ENCODE measurements at regions not wholly inside any gene's neighbourhood (a gene's known extent, or its start where the extent isn't known, plus 50 kb on each side); places are given as distances from the start of the nearest gene placed in this dataset.
"Not testable (repeated sequence)": the region's sequence is repeated elsewhere in the genome, so short reads cannot be mapped to it uniquely, and the experiment has no call there.

DNA sequence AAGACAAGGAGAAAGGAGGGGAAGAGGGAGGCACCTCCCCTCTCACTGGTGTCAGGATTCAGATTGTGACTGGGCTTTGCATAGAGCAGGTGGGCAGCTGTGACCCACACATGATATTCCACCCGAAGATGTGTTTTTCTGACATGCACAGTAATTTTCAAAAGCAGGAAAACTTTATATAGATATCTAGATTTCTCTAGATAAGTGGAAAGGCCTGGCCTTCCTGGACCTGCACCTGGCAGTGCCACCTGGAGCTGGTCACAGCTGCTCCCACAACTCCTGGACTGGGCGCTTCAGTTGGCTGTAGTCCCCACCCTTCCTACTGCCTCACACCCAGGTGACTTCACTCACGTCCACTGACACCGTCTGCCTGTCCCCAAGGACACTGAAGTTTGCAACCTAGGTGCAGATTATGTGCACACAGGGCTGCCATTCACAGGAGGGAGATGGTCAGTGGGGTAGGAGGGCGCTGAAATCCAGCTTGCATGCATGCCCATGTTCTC, 70.4 kb upstream of the PLGLB2 start:
- H3K27me3 ChIP-seq; in situ Hi-C loops (cut with MboI; ENCODE audit: low pct_ligation_motif_present in 1 of 4, low pct_unique_long_range_greater_than_20kb in 1 of 4, low sequenced_read_pairs in 3 of 4); H3K36me3 ChIP-seq; H3K27ac ChIP-seq; H3K4me3 ChIP-seq; DNase-seq; H3K9me3 ChIP-seq; H3K4me1 ChIP-seq; intact Hi-C loops (cut with DNase I; ENCODE audit: low total_unique reads): not testable (repeated sequence)
- WGBS, 2 donors (ENCODE audit: low coverage in 1 of 2), result 78% methylated on average over 1 of the region's 5 CpGs; no CpG with 5 or more reads in 1 of the 2 donors

DNA sequence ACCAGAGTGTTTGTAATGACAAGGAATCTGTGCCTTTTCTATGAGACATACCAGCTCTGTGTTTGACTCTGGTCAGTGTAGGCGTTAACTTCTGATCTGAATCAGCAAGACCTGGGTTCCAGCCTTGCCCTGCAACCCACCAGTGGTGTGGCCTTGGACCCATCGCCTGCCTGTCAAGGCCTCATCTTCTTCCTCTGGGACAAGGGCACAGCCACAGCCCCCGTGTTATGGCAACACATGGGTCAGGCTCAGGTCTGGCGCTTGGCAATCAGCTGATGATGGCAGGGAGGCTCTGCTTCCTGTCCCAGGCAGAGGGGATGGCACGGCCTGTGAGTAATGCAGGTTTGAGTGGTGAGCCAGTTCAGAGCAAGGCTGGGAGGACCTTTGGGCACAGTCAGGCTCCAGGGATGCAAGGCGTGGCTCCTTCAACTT, 69.1 kb upstream of the PLGLB2 start:
- WGBS, 2 donors (ENCODE audit: low coverage in 1 of 2), result 100% methylated on average over 1 of the region's 6 CpGs; no CpG with 5 or more reads in 1 of the 2 donors
- H3K4me3 ChIP-seq; H3K27ac ChIP-seq; in situ Hi-C loops (cut with MboI; ENCODE audit: low pct_ligation_motif_present in 1 of 4, low pct_unique_long_range_greater_than_20kb in 1 of 4, low sequenced_read_pairs in 3 of 4); DNase-seq; H3K27me3 ChIP-seq; H3K4me1 ChIP-seq; intact Hi-C loops (cut with DNase I; ENCODE audit: low total_unique reads); H3K36me3 ChIP-seq; H3K9me3 ChIP-seq: not testable (repeated sequence)

DNA sequence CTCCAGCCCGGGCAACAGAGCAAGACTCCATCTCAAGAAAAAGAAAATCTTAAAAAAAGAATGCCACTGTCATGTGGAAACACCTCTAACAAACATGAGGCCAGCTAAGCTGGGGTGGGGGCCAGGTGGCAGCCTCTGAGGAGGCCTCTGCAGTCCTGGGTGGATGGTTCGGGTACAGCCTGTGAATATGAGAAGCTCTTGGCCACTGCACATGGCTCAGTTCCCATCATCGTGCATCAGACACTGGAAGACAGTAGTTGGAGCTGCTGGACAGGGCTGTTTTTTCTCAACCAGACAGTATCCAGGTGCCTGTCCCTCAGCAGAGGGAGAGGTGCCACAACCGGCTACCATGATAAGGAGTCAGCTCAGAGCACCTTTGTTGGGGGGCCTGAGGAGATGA, 67.9 kb upstream of the PLGLB2 start:
- H3K9me3 ChIP-seq; H3K4me3 ChIP-seq; H3K4me1 ChIP-seq; H3K36me3 ChIP-seq; H3K27ac ChIP-seq; H3K27me3 ChIP-seq; intact Hi-C loops (cut with DNase I; ENCODE audit: low total_unique reads); DNase-seq; in situ Hi-C loops (cut with MboI; ENCODE audit: low pct_ligation_motif_present in 1 of 4, low pct_unique_long_range_greater_than_20kb in 1 of 4, low sequenced_read_pairs in 3 of 4): not testable (repeated sequence)
- no CpG with 5 or more reads among the region's 4 CpGs for WGBS, 2 donors (ENCODE audit: low coverage in 1 of 2)

DNA sequence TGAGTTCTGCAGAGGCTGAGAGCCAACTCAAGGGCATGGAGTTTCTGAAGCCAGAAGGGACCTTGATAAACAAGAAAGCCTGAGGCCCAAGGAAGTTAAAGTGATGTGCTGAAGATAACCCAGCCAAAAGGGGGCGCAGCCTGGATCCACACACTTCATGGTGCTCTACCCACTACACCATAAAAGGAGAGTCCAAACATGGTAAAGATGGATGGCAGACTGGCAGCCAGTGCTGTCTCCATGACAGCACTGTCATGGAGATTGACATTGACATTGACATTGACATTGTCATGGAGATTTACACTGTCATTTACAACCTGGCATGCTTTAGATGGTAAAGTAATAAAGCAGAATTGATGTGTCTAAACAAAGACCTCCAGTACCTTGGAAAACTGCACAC, 67.2 kb upstream of the PLGLB2 start:
- H3K4me3 ChIP-seq; H3K27me3 ChIP-seq; H3K27ac ChIP-seq; H3K4me1 ChIP-seq; intact Hi-C loops (cut with DNase I; ENCODE audit: low total_unique reads); H3K36me3 ChIP-seq; DNase-seq; in situ Hi-C loops (cut with MboI; ENCODE audit: low pct_ligation_motif_present in 1 of 4, low pct_unique_long_range_greater_than_20kb in 1 of 4, low sequenced_read_pairs in 3 of 4); H3K9me3 ChIP-seq: not testable (repeated sequence)
- WGBS, 2 donors (ENCODE audit: low coverage in 1 of 2), result 91% methylated on average over 1 of the region's 1 CpG; no CpG with 5 or more reads in 1 of the 2 donors

DNA sequence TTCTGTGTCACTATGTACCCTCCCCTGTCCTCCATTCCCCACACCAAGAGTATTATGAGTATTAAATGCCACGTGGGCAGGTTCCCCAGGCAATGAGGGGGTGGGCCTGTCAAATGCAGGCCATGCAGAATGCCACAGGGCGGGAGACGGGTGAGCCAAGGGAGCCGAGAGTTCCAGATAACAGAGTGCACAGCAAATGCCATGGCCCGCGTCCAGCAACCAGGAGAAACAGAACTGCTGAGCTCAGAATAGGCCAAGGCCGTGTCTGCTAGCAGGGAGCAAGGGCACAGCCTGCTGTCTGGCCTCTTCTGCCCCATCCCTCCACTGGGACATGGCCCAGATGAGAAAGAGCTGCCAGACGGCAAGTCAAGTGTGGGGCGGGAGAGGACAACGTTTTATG, 64.4 kb upstream of the PLGLB2 start:
- in situ Hi-C loops (cut with MboI; ENCODE audit: low pct_ligation_motif_present in 1 of 4, low pct_unique_long_range_greater_than_20kb in 1 of 4, low sequenced_read_pairs in 3 of 4), result not testable (repeated sequence)
- DNase-seq, result peak; percentile 21

DNA sequence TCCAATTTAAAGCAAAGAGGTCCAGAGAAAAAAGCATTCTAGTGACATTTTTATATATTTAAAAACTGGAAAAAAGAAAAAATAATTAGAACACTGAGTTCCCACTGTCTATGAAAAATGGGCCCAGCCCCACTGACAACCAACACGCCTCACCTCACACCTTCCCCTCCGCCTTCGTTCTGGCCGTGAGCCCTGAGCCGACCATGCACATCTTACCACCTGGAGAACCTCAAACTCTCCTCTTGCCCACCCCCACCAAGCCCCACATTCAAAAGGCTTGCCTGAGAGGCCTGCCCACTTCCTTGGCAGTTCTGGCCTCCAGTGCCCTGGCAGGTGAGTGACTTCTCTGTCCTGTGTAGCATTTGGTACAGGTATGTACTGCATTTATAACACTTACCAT, 63.9 kb upstream of the PLGLB2 start:
- not testable (repeated sequence) for DNase-seq

More for the DNA sequence above, 64.4 kb upstream of the PLGLB2 start:
- H3K4me3 ChIP-seq; intact Hi-C loops (cut with DNase I; ENCODE audit: low total_unique reads); H3K27me3 ChIP-seq; H3K27ac ChIP-seq; H3K9me3 ChIP-seq; H3K36me3 ChIP-seq; H3K4me1 ChIP-seq: not testable (repeated sequence)
- 86% methylated on average over 4 of the region's 10 CpGs; no CpG with 5 or more reads in 1 of the 2 donors for WGBS, 2 donors (ENCODE audit: low coverage in 1 of 2)

DNA sequence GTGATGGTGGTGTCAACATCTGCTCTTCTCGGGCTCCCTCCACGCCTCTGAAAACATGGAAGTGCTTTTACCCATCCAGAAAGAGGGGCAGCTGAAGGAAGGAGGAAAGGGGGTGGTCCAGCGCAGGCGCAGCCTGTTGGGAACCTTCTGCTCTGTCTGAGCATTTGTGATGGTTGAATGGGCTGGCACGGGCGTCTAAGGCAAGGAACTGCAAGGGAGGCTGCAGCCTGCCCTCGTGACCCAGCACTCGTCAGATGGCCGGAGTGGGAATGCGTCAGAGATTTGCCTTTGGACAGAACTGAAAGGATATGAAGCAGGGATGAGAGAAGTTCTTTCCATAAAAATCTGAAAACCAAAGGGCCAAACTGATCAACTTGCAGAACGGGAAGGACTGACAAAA, 62.3 kb upstream of the PLGLB2 start:
- in situ Hi-C loops (cut with MboI; ENCODE audit: low pct_ligation_motif_present in 1 of 4, low pct_unique_long_range_greater_than_20kb in 1 of 4, low sequenced_read_pairs in 3 of 4); H3K27ac ChIP-seq; H3K4me1 ChIP-seq; H3K9me3 ChIP-seq; DNase-seq; intact Hi-C loops (cut with DNase I; ENCODE audit: low total_unique reads); H3K27me3 ChIP-seq; H3K36me3 ChIP-seq; H3K4me3 ChIP-seq: not testable (repeated sequence)
- WGBS, 2 donors (ENCODE audit: low coverage in 1 of 2), result 100% methylated on average over 2 to 4 of the region's 11 CpGs

More for the DNA sequence above, 63.9 kb upstream of the PLGLB2 start:
- H3K4me1 ChIP-seq; H3K27ac ChIP-seq; H3K4me3 ChIP-seq; in situ Hi-C loops (cut with MboI; ENCODE audit: low pct_ligation_motif_present in 1 of 4, low pct_unique_long_range_greater_than_20kb in 1 of 4, low sequenced_read_pairs in 3 of 4); H3K27me3 ChIP-seq; intact Hi-C loops (cut with DNase I; ENCODE audit: low total_unique reads); H3K36me3 ChIP-seq; H3K9me3 ChIP-seq: not testable (repeated sequence)
- 94% methylated on average over 5 of the region's 5 CpGs; no CpG with 5 or more reads in 1 of the 2 donors for WGBS, 2 donors (ENCODE audit: low coverage in 1 of 2)

DNA sequence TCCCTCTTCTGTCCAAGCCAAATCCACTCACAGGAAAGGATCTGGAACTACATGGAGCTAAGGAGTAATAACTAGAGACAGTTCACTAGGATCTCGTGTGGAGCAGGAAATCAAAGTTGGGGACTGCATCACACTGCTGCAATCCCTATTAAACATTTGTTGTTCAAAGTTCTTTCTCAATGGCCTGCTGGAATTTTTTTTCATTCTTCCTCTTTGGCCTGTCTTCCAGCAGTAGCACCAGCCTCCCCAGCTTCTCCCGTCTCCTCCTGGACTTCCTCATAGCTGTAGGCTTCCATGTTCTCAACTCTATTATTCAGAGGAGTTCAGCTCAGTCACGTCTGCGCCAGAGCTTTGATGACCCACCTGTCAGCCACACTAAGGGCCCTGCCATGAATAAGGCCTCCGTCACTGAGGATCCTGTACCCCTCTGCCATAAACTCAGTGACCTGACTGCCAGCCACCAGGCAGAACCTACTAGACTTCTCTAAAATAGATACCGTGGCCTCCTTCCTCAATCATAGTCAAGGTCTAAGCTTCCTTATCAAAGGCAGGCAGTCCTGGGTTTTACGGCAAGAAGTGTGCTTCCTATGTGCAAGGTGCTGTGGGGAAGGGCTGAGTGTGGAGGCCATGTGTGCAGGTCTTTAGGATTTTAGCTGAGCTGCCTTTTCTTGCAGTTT, 60.9 kb upstream of the PLGLB2 start:
- no CpG with 5 or more reads among the region's 7 CpGs for WGBS, 2 donors (ENCODE audit: low coverage in 1 of 2)
- H3K36me3 ChIP-seq; H3K9me3 ChIP-seq; in situ Hi-C loops (cut with MboI; ENCODE audit: low pct_ligation_motif_present in 1 of 4, low pct_unique_long_range_greater_than_20kb in 1 of 4, low sequenced_read_pairs in 3 of 4); DNase-seq; H3K27me3 ChIP-seq; intact Hi-C loops (cut with DNase I; ENCODE audit: low total_unique reads); H3K4me1 ChIP-seq; H3K4me3 ChIP-seq; H3K27ac ChIP-seq: not testable (repeated sequence)

DNA sequence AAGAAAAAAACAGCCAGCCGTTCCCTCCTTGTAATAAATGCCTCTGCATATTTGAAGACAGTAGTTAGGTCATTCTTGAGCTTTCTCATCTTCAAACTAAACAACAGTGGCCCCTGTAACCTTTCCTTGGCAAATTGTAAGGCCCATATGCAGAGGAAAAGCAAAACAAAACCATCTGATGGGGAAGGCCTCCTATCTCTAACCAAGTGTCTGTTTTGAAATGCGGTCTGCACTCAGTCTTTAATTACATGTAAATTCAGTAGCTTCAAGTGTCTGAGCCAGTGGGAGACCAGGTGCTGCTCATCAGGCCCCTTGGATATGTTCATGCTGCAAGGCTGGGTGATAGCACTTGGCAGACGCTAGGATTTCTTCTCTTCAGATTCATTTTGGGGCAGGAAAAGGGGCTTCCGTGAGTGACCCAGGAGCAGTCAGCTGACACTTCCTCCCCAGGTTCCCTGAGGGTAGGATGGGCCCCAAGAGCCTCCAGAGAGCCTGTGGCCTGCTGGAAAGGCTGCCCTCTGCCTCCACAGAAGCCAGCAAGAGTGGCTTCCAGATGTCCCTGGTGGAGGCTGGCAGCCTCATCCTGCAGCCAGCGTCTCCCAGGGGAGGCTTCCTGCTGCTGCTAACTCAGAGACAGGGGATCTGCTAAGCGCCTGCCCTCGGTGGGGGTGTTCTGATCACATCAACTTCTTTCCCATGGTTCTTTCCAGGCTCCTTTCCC, 60.2 kb upstream of the PLGLB2 start:
- DNase-seq, result not testable (repeated sequence)

DNA sequence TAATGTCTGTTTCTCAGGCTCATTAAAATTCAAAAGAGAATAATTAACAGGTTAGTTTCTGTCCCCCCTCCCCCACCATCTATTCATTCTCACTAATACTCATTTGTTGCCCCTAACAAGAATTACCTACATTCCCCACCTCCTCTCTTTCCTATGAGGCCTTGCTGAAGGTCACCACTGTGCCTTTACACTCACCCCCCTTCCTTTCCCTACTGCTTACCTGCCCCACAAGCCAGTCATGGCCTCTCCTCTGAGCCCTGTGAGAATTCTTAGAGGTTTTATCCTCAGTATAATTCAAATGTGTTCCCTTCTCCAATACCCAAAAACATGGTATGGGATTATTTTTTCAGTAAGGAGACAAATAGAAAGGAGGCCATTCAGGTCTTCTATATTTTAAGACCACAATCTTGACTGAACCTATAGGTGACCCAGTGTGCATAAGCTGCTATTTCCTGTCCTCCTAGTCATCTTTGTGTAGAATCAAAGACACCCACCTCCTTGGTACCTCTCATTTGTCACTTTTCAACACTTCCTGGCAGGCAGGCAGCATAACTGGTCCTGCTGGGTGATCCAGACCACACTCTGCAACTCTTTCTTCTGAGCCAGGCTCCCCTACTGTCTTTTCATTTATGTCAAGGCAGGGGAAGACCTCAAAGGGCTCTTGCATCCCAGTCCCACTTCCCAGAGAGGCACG, 55.8 kb upstream of the PLGLB2 start:
- in situ Hi-C loops (cut with MboI; ENCODE audit: low pct_ligation_motif_present in 1 of 4, low pct_unique_long_range_greater_than_20kb in 1 of 4, low sequenced_read_pairs in 3 of 4); intact Hi-C loops (cut with DNase I; ENCODE audit: low total_unique reads); H3K36me3 ChIP-seq; H3K27ac ChIP-seq; H3K4me1 ChIP-seq; H3K4me3 ChIP-seq; DNase-seq; H3K27me3 ChIP-seq; H3K9me3 ChIP-seq: not testable (repeated sequence)
- WGBS, 2 donors (ENCODE audit: low coverage in 1 of 2), result 100% methylated on average over 1 of the region's 1 CpG; no CpG with 5 or more reads in 1 of the 2 donors

More for the DNA sequence above, 60.2 kb upstream of the PLGLB2 start:
- intact Hi-C loops (cut with DNase I; ENCODE audit: low total_unique reads); H3K4me3 ChIP-seq; in situ Hi-C loops (cut with MboI; ENCODE audit: low pct_ligation_motif_present in 1 of 4, low pct_unique_long_range_greater_than_20kb in 1 of 4, low sequenced_read_pairs in 3 of 4); H3K27me3 ChIP-seq; H3K9me3 ChIP-seq; H3K27ac ChIP-seq; H3K4me1 ChIP-seq; H3K36me3 ChIP-seq: not testable (repeated sequence)
- WGBS, 2 donors (ENCODE audit: low coverage in 1 of 2), result 70% methylated on average over 4 of the region's 7 CpGs; no CpG with 5 or more reads in 1 of the 2 donors
